MM.1S (cell line): ENCODE measurements at regions not wholly inside any gene's neighbourhood (a gene's known extent, or its start where the extent isn't known, plus 50 kb on each side); places are given as distances from the start of the nearest gene placed in this dataset.

Experiments
- CTCF ChIP-seq: fragments of 300-600 bp; sonication (generic); IDR thresholded peaks from 2 replicates; pipeline ENCODE4 v1.5.1; 2016; ENCODE audit warnings: antibody characterized with exemption, low read length, mixed read lengths
- EZH2 ChIP-seq: fragments of 300-600 bp; sonication (generic); optimal IDR thresholded peaks from 2 replicates; pipeline ENCODE3; 2017; ENCODE audit warnings: low read depth, mild to moderate bottlenecking, antibody characterized with exemption, low read length, mixed read lengths
- EZH2phosphoT487 ChIP-seq: fragments of 300-600 bp; sonication (generic); IDR thresholded peaks from 2 replicates; pipeline ENCODE4 v1.6.1; 2018; ENCODE audit warnings: antibody characterized with exemption, low read length

GRCh38 chr11:106621484-106621883 is 396.8 kb downstream of the GUCY1A2 start:
- TF ChIP-seq CTCF (no peak), EZH2 (no peak), EZH2phosphoT487 (no peak)
